ENCODE measurements at regions not wholly inside any gene's neighbourhood (a gene's known extent, or its start where the extent isn't known, plus 50 kb on each side); places are given as distances from the start of the nearest gene placed in this dataset.

GRCh38 chr5:102138243-102138653 lies 157.8 kb downstream of the SLCO4C1 start:
- DNase-seq: no peak
- Histone ChIP-seq H3K9me3 (no peaks in the 10 kb centered on the region), H3K4me3 (no peak overlapping the region), H3K27ac (no peak overlapping the region), H3K36me3 (no peaks in the 10 kb centered on the region), H3K4me1 (ENCODE audit: insufficient read depth) (no peaks in the 10 kb centered on the region), H3K27me3 (no peaks in the 10 kb centered on the region)
- WGBS, 3 donors: 71 to 78% (median 73%) methylated on average over 4 of the region's 4 CpGs
- intact Hi-C loops (cut with DNase I): no loop called here
- TF ChIP-seq EP300 (IDR thresholded peaks at IDR 0.05): no peak
- no peak for TF ChIP-seq CTCF (IDR thresholded peaks at IDR 0.05)
- TF ChIP-seq POLR2A (IDR thresholded peaks at IDR 0.05): no peak

GRCh38 chr5:102130890-102131289 lies 165.2 kb downstream of the SLCO4C1 start:
- H3K4me1 ChIP-seq (ENCODE audit: insufficient read depth): no peaks in the 10 kb centered on the region
- no peaks in the 10 kb centered on the region for H3K27me3 ChIP-seq
- H3K9me3 ChIP-seq: no peaks in the 10 kb centered on the region
- H3K4me3 ChIP-seq: no peak overlapping the region
- no peaks in the 10 kb centered on the region for H3K36me3 ChIP-seq
- DNase-seq: no peak
- no peak overlapping the region for H3K27ac ChIP-seq
- WGBS, 3 donors: 92 to 97% (median 92%) methylated on average over 3 of the region's 3 CpGs
- TF ChIP-seq EP300 (IDR thresholded peaks at IDR 0.05): no peak
- no peak for TF ChIP-seq CTCF (IDR thresholded peaks at IDR 0.05)
- no peak for TF ChIP-seq POLR2A (IDR thresholded peaks at IDR 0.05)
- intact Hi-C loops (cut with DNase I): no loop called here

GRCh38 chr5:102130386-102130785 lies 165.7 kb downstream of the SLCO4C1 start:
- no peak for DNase-seq
- intact Hi-C loops (cut with DNase I): no loop called here
- Histone ChIP-seq H3K27me3 (no peaks in the 10 kb centered on the region), H3K4me3 (no peak overlapping the region), H3K36me3 (no peaks in the 10 kb centered on the region), H3K4me1 (ENCODE audit: insufficient read depth) (no peaks in the 10 kb centered on the region), H3K9me3 (no peaks in the 10 kb centered on the region), H3K27ac (no peak overlapping the region)
- TF ChIP-seq CTCF (IDR thresholded peaks at IDR 0.05) (no peak), POLR2A (IDR thresholded peaks at IDR 0.05) (no peak), EP300 (IDR thresholded peaks at IDR 0.05) (no peak)
- 80 to 83% (median 81%) methylated on average over 5 of the region's 5 CpGs for WGBS, 3 donors

GRCh38 chr5:102119252-102119651 lies 176.8 kb downstream of the SLCO4C1 start:
- Histone ChIP-seq H3K27ac (no peak overlapping the region), H3K27me3 (no peaks in the 10 kb centered on the region), H3K4me1 (ENCODE audit: insufficient read depth) (no peaks in the 10 kb centered on the region), H3K9me3 (no peaks in the 10 kb centered on the region), H3K4me3 (no peak overlapping the region), H3K36me3 (no peaks in the 10 kb centered on the region)
- intact Hi-C loops (cut with DNase I): no loop called here
- TF ChIP-seq POLR2A (IDR thresholded peaks at IDR 0.05) (no peak), CTCF (IDR thresholded peaks at IDR 0.05) (no peak), EP300 (IDR thresholded peaks at IDR 0.05) (no peak)
- DNase-seq: no peak
- 36 to 57% (median 39%) methylated on average over 3 of the region's 3 CpGs for WGBS, 3 donors

GRCh38 chr5:102115736-102116135 lies 180.3 kb downstream of the SLCO4C1 start:
- no peaks in the 10 kb centered on the region for H3K4me1 ChIP-seq (ENCODE audit: insufficient read depth)
- WGBS, 3 donors: 5 to 8% (median 6%) methylated on average over 1 of the region's 1 CpG
- no peak overlapping the region for H3K4me3 ChIP-seq
- DNase-seq: no peak
- no peak overlapping the region for H3K27ac ChIP-seq
- no peaks in the 10 kb centered on the region for H3K36me3 ChIP-seq
- no peaks in the 10 kb centered on the region for H3K9me3 ChIP-seq
- no peak for TF ChIP-seq POLR2A (IDR thresholded peaks at IDR 0.05)
- no peak for TF ChIP-seq EP300 (IDR thresholded peaks at IDR 0.05)
- no peak for TF ChIP-seq CTCF (IDR thresholded peaks at IDR 0.05)
- H3K27me3 ChIP-seq: no peaks in the 10 kb centered on the region
- intact Hi-C loops (cut with DNase I): no loop called here
